HG03571 (cell line): ENCODE measurements at regions not wholly inside any gene's neighbourhood (a gene's known extent, or its start where the extent isn't known, plus 50 kb on each side); places are given as distances from the start of the nearest gene placed in this dataset.

Experiments used
- ATAC-seq: cut with Tn5 transposase; IDR thresholded peaks from one replicate; pipeline ENCODE4 v1.9.1; 2021; ENCODE audit not compliant: unreplicated experiment

GRCh38 chr3:18740631-18741583 lies 315.8 kb upstream of the SATB1 start:
- ATAC-seq, result peak; percentile 95

- no peak for ATAC-seq
These were observed 313.9 kb upstream of the SATB1 start for GRCh38 chr3:18739099-18739433.

- no peak for ATAC-seq
These were observed 313.4 kb upstream of the SATB1 start for GRCh38 chr3:18738393-18739098.

- ATAC-seq, result no peak
These were observed 309.9 kb upstream of the SATB1 start for GRCh38 chr3:18735005-18735404.

- ATAC-seq, result no peak
These were observed 309.2 kb upstream of the SATB1 start for GRCh38 chr3:18734309-18734708.

- no peak for ATAC-seq
These were observed 307.3 kb upstream of the SATB1 start for GRCh38 chr3:18732474-18732873.

- ATAC-seq, result no peak
These were observed 305.4 kb upstream of the SATB1 start for GRCh38 chr3:18730491-18730890.

GRCh38 chr3:18729671-18730070 lies 304.5 kb upstream of the SATB1 start:
- ATAC-seq, result no peak

GRCh38 chr3:18725668-18726407 lies 300.7 kb upstream of the SATB1 start:
- ATAC-seq, result no peak

- no peak for ATAC-seq
These were observed 299.3 kb upstream of the SATB1 start for GRCh38 chr3:18724456-18724855.

GRCh38 chr3:18723206-18723810 lies 298.2 kb upstream of the SATB1 start:
- ATAC-seq, result no peak

- ATAC-seq, result no peak
These were observed 295.4 kb upstream of the SATB1 start for GRCh38 chr3:18720543-18720942.

- ATAC-seq, result no peak
These were observed 292.5 kb upstream of the SATB1 start for GRCh38 chr3:18717598-18717997.

GRCh38 chr3:18716821-18717220 lies 291.7 kb upstream of the SATB1 start:
- ATAC-seq, result no peak

- ATAC-seq, result no peak
These were observed 291.0 kb upstream of the SATB1 start for GRCh38 chr3:18716101-18716500.

GRCh38 chr3:18715208-18715607 lies 290.1 kb upstream of the SATB1 start:
- ATAC-seq, result no peak

GRCh38 chr3:18713577-18713951 lies 288.4 kb upstream of the SATB1 start:
- ATAC-seq, result no peak

- no peak for ATAC-seq
These were observed 287.8 kb upstream of the SATB1 start for GRCh38 chr3:18712713-18713576.

- no peak for ATAC-seq
These were observed 279.2 kb upstream of the SATB1 start for GRCh38 chr3:18704326-18704725.

- no peak for ATAC-seq
These were observed 278.7 kb upstream of the SATB1 start for GRCh38 chr3:18703798-18704197.
